OCI-LY1 (cell line): ENCODE measurements at regions not wholly inside any gene's neighbourhood (a gene's known extent, or its start where the extent isn't known, plus 50 kb on each side); places are given as distances from the start of the nearest gene placed in this dataset.

ENCODE experiments used
- H2AFZ ChIP-seq: fragments of 200-600 bp; sonication (generic), shearing (Covaris generic); 2 replicates; pipeline ENCODE4 v1.6.0; 2014; ENCODE audit warnings: antibody characterized with exemption, mild to moderate bottlenecking, low read length
- H3F3A ChIP-seq: fragments of 200-600 bp; sonication (generic), shearing (Covaris generic); 2 replicates; pipeline ENCODE4 v1.6.0; 2014; ENCODE audit warnings: mild to moderate bottlenecking, antibody characterized with exemption, low read length, moderate library complexity; ENCODE audit not compliant: insufficient read depth
- H3K27ac ChIP-seq: fragments of 200-600 bp; sonication (generic); 2 replicates; pipeline ENCODE4 v1.5.1; 2014; ENCODE audit warnings: low read length, mixed run types, mild to moderate bottlenecking, low read depth; ENCODE audit not compliant: poor library complexity, severe bottlenecking
- H3K27me3 ChIP-seq: fragments of 200-600 bp; sonication (generic); 2 replicates; pipeline ENCODE4 v1.6.0; 2014; ENCODE audit warnings: antibody characterized with exemption, mild to moderate bottlenecking, low read length, moderate library complexity; ENCODE audit not compliant: insufficient read depth
- H3K36me3 ChIP-seq: fragments of 200-600 bp; sonication (generic); 2 replicates; pipeline ENCODE4 v1.6.1; 2014; ENCODE audit warnings: mild to moderate bottlenecking, antibody characterized with exemption, low read length, moderate library complexity, mixed read lengths; ENCODE audit not compliant: insufficient read depth
- H3K4me1 ChIP-seq: fragments of 200-600 bp; sonication (generic); 2 replicates; pipeline ENCODE4 v1.5.1; 2014; ENCODE audit warnings: mild to moderate bottlenecking, low read length, moderate library complexity; ENCODE audit not compliant: insufficient read depth, severe bottlenecking
- H3K4me2 ChIP-seq: fragments of 200-600 bp; sonication (generic), shearing (Covaris generic); 2 replicates; pipeline ENCODE4 v1.6.1; 2014; ENCODE audit warnings: low read length
- H3K4me3 ChIP-seq: fragments of 200-600 bp; sonication (generic); 2 replicates; pipeline ENCODE4 v1.5.1; 2014; ENCODE audit warnings: low read length, low read depth, mild to moderate bottlenecking, mixed read lengths; ENCODE audit not compliant: poor library complexity, severe bottlenecking
- H3K79me2 ChIP-seq: fragments of 200-600 bp; shearing (Covaris generic); 2 replicates; pipeline ENCODE4 v1.6.1; 2016; ENCODE audit warnings: mixed run types, low read length, mixed read lengths; ENCODE audit not compliant: insufficient read depth
- H3K9ac ChIP-seq: fragments of 200-600 bp; sonication (generic), shearing (Covaris generic); 2 replicates; pipeline ENCODE4 v1.6.1; 2014; ENCODE audit warnings: mild to moderate bottlenecking, low read length, mixed read lengths
- H3K9me2 ChIP-seq: fragments of 200-600 bp; sonication (generic), shearing (Covaris generic); 2 replicates; pipeline ENCODE4 v1.6.1; 2014; ENCODE audit warnings: low read depth, mild to moderate bottlenecking, low read length, mixed read lengths
- H3K9me3 ChIP-seq: fragments of 200-600 bp; shearing (Covaris generic); 2 replicates; pipeline ENCODE4 v1.6.1; 2014; ENCODE audit warnings: low read length, mixed read lengths
- H4K20me1 ChIP-seq: fragments of 200-600 bp; sonication (generic), shearing (Covaris generic); 2 replicates; pipeline ENCODE4 v1.6.0; 2016; ENCODE audit warnings: mild to moderate bottlenecking, low read length; ENCODE audit not compliant: insufficient read depth
- CTCF ChIP-seq: fragments of 200-600 bp; sonication (generic), shearing (Covaris generic); IDR thresholded peaks from 2 replicates; pipeline ENCODE4 v1.5.1; 2017; ENCODE audit warnings: mild to moderate bottlenecking, antibody characterized with exemption, low read length, moderate library complexity, mixed read lengths
- EZH2 ChIP-seq: fragments of 200-600 bp; sonication (generic), shearing (Covaris generic); IDR thresholded peaks from 2 replicates; pipeline ENCODE4 v1.8.0; 2017; ENCODE audit warnings: borderline replicate concordance, mixed run types, mild to moderate bottlenecking, antibody characterized with exemption, low read length, moderate library complexity, mixed read lengths

GRCh38 chr9:21553441-21553840 lies 71.3 kb upstream of the IFNE start:
- H3K9ac ChIP-seq, result no peak overlapping the region
- TF ChIP-seq CTCF, result no peak
- TF ChIP-seq EZH2, result no peak
- no peak overlapping the region for H3K4me2 ChIP-seq
- H2AFZ ChIP-seq, result no peak overlapping the region
- no peaks in the 10 kb centered on the region for H4K20me1 ChIP-seq
- H3K9me3 ChIP-seq, result no peaks in the 10 kb centered on the region
- no peaks in the 10 kb centered on the region for H3F3A ChIP-seq
- no peaks in the 10 kb centered on the region for H3K27me3 ChIP-seq
- H3K9me2 ChIP-seq, result no peaks in the 10 kb centered on the region
- H3K36me3 ChIP-seq, result no peaks in the 10 kb centered on the region
- H3K4me1 ChIP-seq, result no peaks in the 10 kb centered on the region
- no peak overlapping the region for H3K4me3 ChIP-seq
- no peaks in the 10 kb centered on the region for H3K79me2 ChIP-seq
- H3K27ac ChIP-seq, result no peak overlapping the region

DNA sequence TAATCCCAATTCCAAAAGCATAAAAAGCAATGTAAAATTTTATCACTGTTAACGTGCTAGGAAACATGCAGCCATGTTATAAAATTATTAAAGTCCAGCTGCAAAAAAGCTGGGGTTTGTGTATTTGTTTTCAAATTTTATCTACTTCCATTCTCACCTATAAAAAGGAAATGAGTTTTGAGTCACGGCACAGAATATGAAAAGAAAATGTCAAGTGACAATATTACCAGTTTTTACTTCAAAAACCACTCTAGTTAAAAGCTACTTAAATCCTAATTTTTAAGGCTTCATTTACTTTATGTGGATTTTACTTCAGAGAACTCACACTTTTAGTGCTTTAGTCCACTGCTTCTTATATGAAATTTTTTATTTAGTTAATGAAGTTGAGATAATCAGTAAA lies 72.7 kb upstream of the IFNE start:
- Histone ChIP-seq H3K9me2 (no peaks in the 10 kb centered on the region), H3K4me1 (no peaks in the 10 kb centered on the region), H3K4me2 (no peak overlapping the region), H3K9me3 (no peaks in the 10 kb centered on the region), H3K79me2 (no peaks in the 10 kb centered on the region), H3K9ac (no peak overlapping the region), H3K4me3 (no peak overlapping the region), H3F3A (no peaks in the 10 kb centered on the region), H3K36me3 (no peaks in the 10 kb centered on the region), H2AFZ (no peak overlapping the region), H4K20me1 (no peaks in the 10 kb centered on the region), H3K27me3 (no peaks in the 10 kb centered on the region), H3K27ac (no peak overlapping the region)
- no peak for TF ChIP-seq CTCF
- no peak for TF ChIP-seq EZH2

GRCh38 chr9:21555911-21556310 lies 73.8 kb upstream of the IFNE start:
- H3K9me3 ChIP-seq, result no peaks in the 10 kb centered on the region
- no peaks in the 10 kb centered on the region for H3K9me2 ChIP-seq
- no peaks in the 10 kb centered on the region for H3K79me2 ChIP-seq
- no peaks in the 10 kb centered on the region for H3K4me1 ChIP-seq
- H2AFZ ChIP-seq, result no peak overlapping the region
- no peak overlapping the region for H3K9ac ChIP-seq
- no peaks in the 10 kb centered on the region for H3K27me3 ChIP-seq
- no peak overlapping the region for H3K4me3 ChIP-seq
- no peaks in the 10 kb centered on the region for H4K20me1 ChIP-seq
- no peak overlapping the region for H3K4me2 ChIP-seq
- H3K27ac ChIP-seq, result no peak overlapping the region
- H3K36me3 ChIP-seq, result no peaks in the 10 kb centered on the region
- no peaks in the 10 kb centered on the region for H3F3A ChIP-seq
- TF ChIP-seq EZH2 (no peak), CTCF (no peak)
